Glutamatergic neuron (in vitro differentiated cells): ENCODE measurements at regions not wholly inside any gene's neighbourhood (a gene's known extent, or its start where the extent isn't known, plus 50 kb on each side); places are given as distances from the start of the nearest gene placed in this dataset.

Experiments
- DNase-seq: peaks from one replicate; pipeline ENCODE4 v3.0.0; 2022
- H3K27ac Mint-ChIP-seq: one replicate; pipeline ENCODE4 v1.8.0; 2020; ENCODE audit warnings: mild to moderate bottlenecking, mixed read lengths, inconsistent platforms; ENCODE audit not compliant: unreplicated experiment
- H3K27me3 Mint-ChIP-seq: one replicate; pipeline ENCODE4 v1.8.0; 2020; ENCODE audit warnings: mild to moderate bottlenecking, moderate library complexity, mixed read lengths, inconsistent platforms; ENCODE audit not compliant: unreplicated experiment
- H3K36me3 Mint-ChIP-seq: one replicate; pipeline ENCODE4 v1.8.0; 2020; ENCODE audit warnings: mild to moderate bottlenecking, mixed read lengths, inconsistent platforms; ENCODE audit not compliant: unreplicated experiment
- H3K4me1 Mint-ChIP-seq: one replicate; pipeline ENCODE4 v1.8.0; 2020; ENCODE audit warnings: mild to moderate bottlenecking, low read depth, mixed read lengths, inconsistent platforms; ENCODE audit not compliant: unreplicated experiment
- H3K4me3 Mint-ChIP-seq: one replicate; pipeline ENCODE4 v1.8.0; 2020; ENCODE audit warnings: mild to moderate bottlenecking, mixed read lengths, inconsistent platforms; ENCODE audit not compliant: unreplicated experiment
- H3K9me3 Mint-ChIP-seq: one replicate; pipeline ENCODE4 v1.8.0; 2020; ENCODE audit warnings: mild to moderate bottlenecking, moderate library complexity, mixed read lengths, inconsistent platforms; ENCODE audit not compliant: unreplicated experiment
- CTCF ChIP-seq: fragments of 200-600 bp; sonication (generic); IDR thresholded peaks from one replicate; pipeline ENCODE4 v1.5.0; 2021; ENCODE audit not compliant: partially characterized antibody, unreplicated experiment

- Mint-ChIP-seq H3K4me1 (no peaks in the 10 kb centered on the region), H3K36me3 (no peaks in the 10 kb centered on the region), H3K4me3 (no peak overlapping the region), H3K27ac (no peak overlapping the region), H3K27me3 (no peaks in the 10 kb centered on the region), H3K9me3 (no peaks in the 10 kb centered on the region)
- no peak for DNase-seq
- TF ChIP-seq CTCF = no peak
These were observed 457.4 kb upstream of the SEMA3D start for GRCh38 chr7:85644272-85644671.

- TF ChIP-seq CTCF = no peak
- no peak for DNase-seq
- no peaks in the 10 kb centered on the region for H3K9me3 Mint-ChIP-seq
- H3K4me3 Mint-ChIP-seq = no peak overlapping the region
- H3K27ac Mint-ChIP-seq = no peak overlapping the region
- H3K27me3 Mint-ChIP-seq = no peaks in the 10 kb centered on the region
- no peaks in the 10 kb centered on the region for H3K4me1 Mint-ChIP-seq
- no peaks in the 10 kb centered on the region for H3K36me3 Mint-ChIP-seq
These were observed 454.5 kb upstream of the SEMA3D start for GRCh38 chr7:85641331-85641730.

- no peaks in the 10 kb centered on the region for H3K36me3 Mint-ChIP-seq
- no peak overlapping the region for H3K27ac Mint-ChIP-seq
- H3K9me3 Mint-ChIP-seq = no peaks in the 10 kb centered on the region
- no peaks in the 10 kb centered on the region for H3K27me3 Mint-ChIP-seq
- no peaks in the 10 kb centered on the region for H3K4me1 Mint-ChIP-seq
- H3K4me3 Mint-ChIP-seq = no peak overlapping the region
- DNase-seq = no peak
- no peak for TF ChIP-seq CTCF
These were observed 451.5 kb upstream of the SEMA3D start for GRCh38 chr7:85638394-85638793.

GRCh38 chr7:85634951-85635350 is 448.1 kb upstream of the SEMA3D start:
- Mint-ChIP-seq H3K36me3 (no peaks in the 10 kb centered on the region), H3K27ac (no peak overlapping the region), H3K4me3 (no peak overlapping the region)

GRCh38 chr7:85630904-85631600 is 444.2 kb upstream of the SEMA3D start:
- Mint-ChIP-seq H3K9me3 (no peaks in the 10 kb centered on the region), H3K4me1 (no peaks in the 10 kb centered on the region), H3K27ac (no peak overlapping the region), H3K4me3 (no peak overlapping the region), H3K36me3 (no peaks in the 10 kb centered on the region), H3K27me3 (no peaks in the 10 kb centered on the region)
- DNase-seq = no peak
- TF ChIP-seq CTCF = no peak

More at GRCh38 chr7:85634951-85635350, 448.1 kb upstream of the SEMA3D start:
- no peaks in the 10 kb centered on the region for H3K4me1 Mint-ChIP-seq
- no peak for TF ChIP-seq CTCF
- DNase-seq = no peak
- H3K27me3 Mint-ChIP-seq = no peaks in the 10 kb centered on the region
- H3K9me3 Mint-ChIP-seq = no peaks in the 10 kb centered on the region
